H1 (cell line): ENCODE measurements at regions not wholly inside any gene's neighbourhood (a gene's known extent, or its start where the extent isn't known, plus 50 kb on each side); places are given as distances from the start of the nearest gene placed in this dataset.

Experiments
- CTCF ChIA-PET: fragments of 300-600 bp; sonication (Branson Sonifier 250); formaldehyde crosslinking; loops from one replicate; lab custom pipeline; 2021; ENCODE audit not compliant: partially characterized antibody; lab: Charles Lee
- POLR2A ChIA-PET: fragments of 300-600 bp; sonication (Branson Sonifier 250); formaldehyde crosslinking; loops from one replicate; lab custom pipeline; 2021; ENCODE audit warnings: inconsistent platforms; ENCODE audit not compliant: partially characterized antibody; lab: Charles Lee
- DNase-seq, 2 experiments: peaks; one replicate each; pipeline versions ENCODE4 v3.0.0 to v3.0.0-alpha.2; 2010 to 2022; ENCODE audit warnings: low spot score in 2 of 2, low read depth in 1 of 2, mixed read lengths in 1 of 2
- FAIRE-seq: peaks from 2 replicates; lab custom pipeline; 2011; peaks lifted over from hg19 to GRCh38; lab: Jason Lieb, UNC
- H2AFZ ChIP-seq: 2 replicates; pipeline ENCODE4 v1.8.1; 2012; ENCODE audit warnings: low read length, inconsistent platforms
- H2AK5ac ChIP-seq: 2 replicates; pipeline ENCODE4 v1.6.1; 2013; ENCODE audit warnings: low read depth, low read length
- H2BK120ac ChIP-seq: replicated peaks from 2 replicates; pipeline ENCODE3; 2013; ENCODE audit warnings: low read depth, low read length, inconsistent platforms
- H2BK12ac ChIP-seq: 2 replicates; pipeline ENCODE4 v1.6.1; 2013; ENCODE audit warnings: low read depth, low read length
- H2BK15ac ChIP-seq: 2 replicates; pipeline ENCODE4 v1.6.1; 2013; ENCODE audit warnings: low read length
- H2BK20ac ChIP-seq: 2 replicates; pipeline ENCODE4 v1.6.1; 2013; ENCODE audit warnings: low read length
- H2BK5ac ChIP-seq: 2 replicates; pipeline ENCODE4 v1.6.1; 2013; ENCODE audit warnings: low read depth, low read length
- H3K14ac ChIP-seq: 2 replicates; pipeline ENCODE4 v1.6.1; 2013; ENCODE audit warnings: inconsistent platforms; ENCODE audit not compliant: insufficient read length
- H3K18ac ChIP-seq: 2 replicates; pipeline ENCODE4 v1.6.1; 2013; ENCODE audit warnings: low read length; ENCODE audit errors: extremely low read depth
- H3K23ac ChIP-seq: 2 replicates; pipeline ENCODE4 v1.6.1; 2013; ENCODE audit warnings: inconsistent platforms; ENCODE audit not compliant: insufficient read length
- H3K23me2 ChIP-seq: 2 replicates; pipeline ENCODE4 v1.6.1; 2013; ENCODE audit warnings: low read depth, low read length
- H3K27ac ChIP-seq: 2 replicates; pipeline ENCODE4 v1.6.1; 2011; ENCODE audit warnings: low read depth, low read length, inconsistent platforms
- H3K27me3 ChIP-seq, 4 experiments: replicated peaks in 1 of 4; 1 replicate in 1 of 4; 2 replicates in 3 of 4; pipeline versions ENCODE4 v1.6.1 to v1.8.1; 2011 to 2013; ENCODE audit warnings: low read length in 3 of 4, mild to moderate bottlenecking in 3 of 4, inconsistent platforms in 2 of 4, mixed read lengths in 2 of 4, moderate library complexity in 1 of 4; ENCODE audit not compliant: control insufficient read depth in 3 of 4, insufficient read depth in 3 of 4; ENCODE audit errors: extremely low read depth in 1 of 4
- H3K36me3 ChIP-seq, 4 experiments: 2 replicates each; pipeline versions ENCODE4 v1.6.1 to v1.8.1; 2011 to 2013; ENCODE audit warnings: mild to moderate bottlenecking in 4 of 4, low read length in 3 of 4, moderate library complexity in 2 of 4, control low read depth in 1 of 4, inconsistent platforms in 1 of 4; ENCODE audit not compliant: insufficient read depth in 4 of 4, control insufficient read depth in 2 of 4
- H3K4ac ChIP-seq: replicated peaks from 2 replicates; pipeline ENCODE3; 2013; ENCODE audit warnings: low read length, low read depth, mixed read lengths, inconsistent platforms; ENCODE audit not compliant: insufficient read length
- H3K4me1 ChIP-seq, 4 experiments: replicated peaks in 1 of 4; 1 replicate in 1 of 4; 2 replicates in 3 of 4; pipeline versions ENCODE4 v1.6.1 to v1.8.1; 2011 to 2013; ENCODE audit warnings: low read length in 3 of 4, inconsistent platforms in 2 of 4, mixed read lengths in 1 of 4; ENCODE audit not compliant: insufficient read depth in 4 of 4, control insufficient read depth in 3 of 4
- H3K4me2 ChIP-seq, 2 experiments: 2 replicates each; pipeline versions ENCODE4 v1.6.1 to v1.8.1; 2011 to 2013; ENCODE audit warnings: low read depth in 2 of 2, low read length in 2 of 2, control low read depth in 1 of 2, inconsistent platforms in 1 of 2, mild to moderate bottlenecking in 1 of 2; ENCODE audit not compliant: insufficient read depth in 1 of 2
- H3K4me3 ChIP-seq, 4 experiments: fragments of 200-600, 300-600 bp in 1 of 4; sonication (generic), shearing (Covaris generic), sonication (Bioruptor Twin) in 1 of 4; 2 replicates each; pipeline versions ENCODE4 v1.5.1 to v1.8.1; 2011 to 2016; ENCODE audit warnings: low read length in 4 of 4, low read depth in 3 of 4, control low read depth in 2 of 4, inconsistent platforms in 2 of 4, mild to moderate bottlenecking in 2 of 4, mixed read lengths in 1 of 4, moderate library complexity in 1 of 4; ENCODE audit not compliant: insufficient read depth in 2 of 4; ENCODE audit errors: extremely low read depth in 1 of 4
- H3K56ac ChIP-seq: replicated peaks from 2 replicates; pipeline ENCODE3; 2013; ENCODE audit warnings: low read depth, mild to moderate bottlenecking, mixed read lengths, low read length, inconsistent platforms; ENCODE audit not compliant: insufficient read length
- H3K79me1 ChIP-seq: 2 replicates; pipeline ENCODE4 v1.6.1; 2013; ENCODE audit warnings: low read depth, low read length, control low read depth
- H3K79me2 ChIP-seq, 2 experiments: 2 replicates each; pipeline versions ENCODE4 v1.6.1 to v1.8.1; 2012 to 2013; ENCODE audit warnings: low read length in 2 of 2, mild to moderate bottlenecking in 2 of 2, inconsistent platforms in 1 of 2; ENCODE audit not compliant: insufficient read depth in 2 of 2, control insufficient read depth in 1 of 2
- H3K9ac ChIP-seq, 4 experiments: replicated peaks in 1 of 4; 1 replicate in 1 of 4; 2 replicates in 3 of 4; pipeline versions ENCODE4 v1.6.1 to v1.8.1; 2011 to 2013; ENCODE audit warnings: low read depth in 3 of 4, low read length in 3 of 4, control low read depth in 2 of 4, mild to moderate bottlenecking in 2 of 4, moderate library complexity in 2 of 4, inconsistent platforms in 1 of 4; ENCODE audit errors: extremely low read depth in 1 of 4
- H3K9me3 ChIP-seq, 2 experiments: 2 replicates each; pipeline versions ENCODE4 v1.6.1 to v1.8.1; 2012 to 2013; ENCODE audit warnings: mild to moderate bottlenecking in 2 of 2, moderate library complexity in 2 of 2, control low read depth in 1 of 2, inconsistent platforms in 1 of 2, low read depth in 1 of 2, low read length in 1 of 2, mixed read lengths in 1 of 2; ENCODE audit not compliant: insufficient read depth in 2 of 2
- H4K20me1 ChIP-seq, 2 experiments: replicated peaks in 1 of 2; 2 replicates each; pipeline versions ENCODE3 to v1.8.1; 2011 to 2013; ENCODE audit warnings: inconsistent platforms in 2 of 2, low read length in 2 of 2, mild to moderate bottlenecking in 1 of 2; ENCODE audit not compliant: insufficient read depth in 2 of 2, control insufficient read depth in 1 of 2
- H4K5ac ChIP-seq: 2 replicates; pipeline ENCODE4 v1.6.1; 2013; ENCODE audit warnings: low read length, low read depth, mixed read lengths, inconsistent platforms; ENCODE audit not compliant: insufficient read length
- H4K8ac ChIP-seq: 2 replicates; pipeline ENCODE4 v1.8.0; 2013; ENCODE audit warnings: mild to moderate bottlenecking, moderate library complexity, low read length, inconsistent platforms; ENCODE audit not compliant: insufficient read depth; ENCODE audit errors: extremely low read depth
- H4K91ac ChIP-seq: replicated peaks from 2 replicates; pipeline ENCODE3; 2013; ENCODE audit warnings: low read length, mixed read lengths, inconsistent platforms; ENCODE audit not compliant: insufficient read length
- ATF3 ChIP-seq: IDR thresholded peaks from 2 replicates; pipeline ENCODE4 v1.6.1; 2011; ENCODE audit warnings: low read depth, mild to moderate bottlenecking, low read length; ENCODE audit not compliant: insufficient read depth
- BACH1 ChIP-seq: IDR thresholded peaks from 2 replicates; pipeline ENCODE4 v1.6.1; 2012; ENCODE audit warnings: low read length, improper control_type of control experiment
- CTCF ChIP-seq, 3 experiments: IDR thresholded peaks; 1 replicate in 2 of 3; 2 replicates in 1 of 3; pipeline versions ENCODE4 v1.5.1 to v1.6.1; 2011; ENCODE audit warnings: low read length in 3 of 3, mild to moderate bottlenecking in 3 of 3, inconsistent platforms in 2 of 3, low read depth in 1 of 3, moderate library complexity in 1 of 3; ENCODE audit not compliant: insufficient read depth in 1 of 3; ENCODE audit errors: control extremely low read depth in 1 of 3
- EP300 ChIP-seq, 2 experiments: IDR thresholded peaks; 1 replicate in 1 of 2; 2 replicates in 1 of 2; pipeline ENCODE4 v1.6.1; 2011 to 2012; ENCODE audit warnings: low read depth in 2 of 2, low read length in 2 of 2, mild to moderate bottlenecking in 2 of 2, borderline replicate concordance in 1 of 2, inconsistent platforms in 1 of 2, moderate library complexity in 1 of 2
- MAX ChIP-seq: IDR thresholded peaks from 2 replicates; pipeline ENCODE4 v1.6.1; 2012; ENCODE audit warnings: inconsistent platforms
- NANOG ChIP-seq: IDR thresholded peaks from 2 replicates; pipeline ENCODE4 v1.6.1; 2011; ENCODE audit warnings: low read length, low read depth, mild to moderate bottlenecking, inconsistent platforms; ENCODE audit not compliant: insufficient read depth, poor library complexity, severe bottlenecking
- SP2 ChIP-seq: IDR thresholded peaks from 2 replicates; pipeline ENCODE4 v1.6.1; 2012; ENCODE audit warnings: mild to moderate bottlenecking, low read length, inconsistent platforms
- SP4 ChIP-seq: IDR thresholded peaks from 2 replicates; pipeline ENCODE4 v1.6.1; 2012; ENCODE audit warnings: low read length, inconsistent platforms
- WGBS, 2 experiments: shearing (Covaris generic) in 1 of 2; methylation state at CpG; one replicate each; pipeline versions ENCODE4 v1.1.6 to v1.1.7; 2013 to 2015; ENCODE audit warnings: low lambda C conversion rate in 2 of 2, mixed read lengths in 2 of 2, inconsistent platforms in 1 of 2, low coverage in 1 of 2, missing lambda C conversion rate in 1 of 2; ENCODE audit not compliant: insufficient replicate concordance in 2 of 2, insufficient coverage in 1 of 2, insufficient read length in 1 of 2; ENCODE audit errors: extremely low coverage in 1 of 2, missing lambda C conversion rate in 1 of 2; 5-methylcytosine and 5-hydroxymethylcytosine counted together
- TF ChIP-seq, protein P1 (sequence below): IDR thresholded peaks from 2 replicates; pipeline ENCODE4 v1.6.1; 2012; ENCODE audit warnings: low read length, inconsistent platforms

DNA sequence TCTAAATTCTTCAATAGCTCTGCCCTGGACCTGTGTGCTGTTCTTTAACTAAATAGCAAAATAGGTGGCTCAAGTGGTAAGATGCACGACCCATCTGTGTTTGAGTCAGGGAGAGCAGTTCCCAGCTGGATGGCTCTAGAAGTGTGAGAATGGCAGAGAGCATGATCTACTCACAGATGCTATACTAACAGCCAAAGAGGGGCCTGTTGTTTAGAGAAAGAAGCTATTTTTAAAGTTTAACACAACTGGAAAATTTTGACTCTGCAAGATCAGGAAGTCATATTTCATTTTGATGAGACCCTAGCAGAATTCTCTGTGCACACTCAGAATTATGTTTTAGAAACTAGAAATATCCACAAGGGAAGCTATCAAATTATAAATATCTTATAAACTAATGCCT is 87.4 kb upstream of the PIP4K2A start:
- no peaks in the 10 kb centered on the region for H3K79me2 ChIP-seq
- H3K18ac ChIP-seq, result no peak overlapping the region
- H3K4me3 ChIP-seq, result no peak overlapping the region
- no peaks in the 10 kb centered on the region for H3K9me3 ChIP-seq
- POLR2A ChIA-PET, result no interaction called here
- DNase-seq (no peak), FAIRE-seq (no peak)
- H3K4me1 ChIP-seq, result no peaks in the 10 kb centered on the region
- H3K23me2 ChIP-seq, result no peaks in the 10 kb centered on the region
- no peak overlapping the region for H3K56ac ChIP-seq
- H3K4me2 ChIP-seq, result no peak overlapping the region
- 77% methylated on average over 1 of the region's 1 CpG; no CpG with 5 or more reads in 1 of the 2 experiments for WGBS, 2 experiments
- H3K23ac ChIP-seq, result no peak overlapping the region
- H2BK20ac ChIP-seq, result no peak overlapping the region
- no peak overlapping the region for H2BK120ac ChIP-seq
- H2BK5ac ChIP-seq, result no peak overlapping the region
- no peak overlapping the region for H2AFZ ChIP-seq
- H3K4ac ChIP-seq, result no peak overlapping the region
- H3K14ac ChIP-seq, result no peak overlapping the region
- no peak overlapping the region for H3K9ac ChIP-seq
- H4K20me1 ChIP-seq, result no peaks in the 10 kb centered on the region
- H4K5ac ChIP-seq, result no peak overlapping the region
- peaks cover 0 to 2% (median 0%) of the 10 kb centered on the region in 4 experiments; a peak in 1 of 7 replicates for H3K27me3 ChIP-seq
- H4K91ac ChIP-seq, result no peak overlapping the region
- H3K27ac ChIP-seq, result no peak overlapping the region
- H3K36me3 ChIP-seq, result no peaks in the 10 kb centered on the region
- CTCF ChIA-PET, result no interaction called here
- no peak overlapping the region for H2BK15ac ChIP-seq
- no peaks in the 10 kb centered on the region for H3K79me1 ChIP-seq
- no peak overlapping the region for H2AK5ac ChIP-seq
- H4K8ac ChIP-seq, result no peak overlapping the region
- no peak overlapping the region for H2BK12ac ChIP-seq
- TF ChIP-seq SP4 (no peak), NANOG (no peak), CTCF (IDR thresholded peaks at IDR 0.05; ENCODE audit: control extremely low read depth in 1 of 3, insufficient read depth in 1 of 3, low read depth in 1 of 3, low read length in 3 of 3) (no peak), MAX (no peak), SP2 (no peak), EP300 (IDR thresholded peaks at IDR 0.05; ENCODE audit: borderline replicate concordance in 1 of 2, low read depth in 2 of 2, low read length in 2 of 2) (no peak), ATF3 (no peak), BACH1 (no peak)
- TF ChIP-seq, protein P1, sequence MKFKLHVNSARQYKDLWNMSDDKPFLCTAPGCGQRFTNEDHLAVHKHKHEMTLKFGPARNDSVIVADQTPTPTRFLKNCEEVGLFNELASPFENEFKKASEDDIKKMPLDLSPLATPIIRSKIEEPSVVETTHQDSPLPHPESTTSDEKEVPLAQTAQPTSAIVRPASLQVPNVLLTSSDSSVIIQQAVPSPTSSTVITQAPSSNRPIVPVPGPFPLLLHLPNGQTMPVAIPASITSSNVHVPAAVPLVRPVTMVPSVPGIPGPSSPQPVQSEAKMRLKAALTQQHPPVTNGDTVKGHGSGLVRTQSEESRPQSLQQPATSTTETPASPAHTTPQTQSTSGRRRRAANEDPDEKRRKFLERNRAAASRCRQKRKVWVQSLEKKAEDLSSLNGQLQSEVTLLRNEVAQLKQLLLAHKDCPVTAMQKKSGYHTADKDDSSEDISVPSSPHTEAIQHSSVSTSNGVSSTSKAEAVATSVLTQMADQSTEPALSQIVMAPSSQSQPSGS, result no peak
